ENCODE measurements at regions not wholly inside any gene's neighbourhood (a gene's known extent, or its start where the extent isn't known, plus 50 kb on each side); places are given as distances from the start of the nearest gene placed in this dataset.
A peak's percentile ranks its signal among the peaks of the same experiment; 100 is the strongest.

DNA sequence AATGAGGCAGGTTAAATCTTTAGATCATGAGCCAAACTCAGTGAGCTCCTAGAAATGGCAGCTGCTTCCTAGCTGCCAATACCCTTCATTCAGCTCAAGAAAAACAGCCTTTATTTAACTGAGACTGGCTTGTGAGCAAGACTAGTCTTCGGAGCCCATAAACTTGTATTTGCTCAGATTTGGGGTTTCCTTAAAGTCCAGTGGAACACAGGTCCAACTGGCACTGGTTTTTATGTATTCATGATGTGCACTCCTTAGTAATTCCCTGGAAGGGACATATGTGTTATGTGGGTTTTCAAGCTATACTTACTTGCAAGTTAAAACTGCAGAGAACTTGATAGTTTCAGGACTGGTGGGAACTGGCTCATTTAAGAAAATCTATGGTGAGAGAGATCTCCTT is 380.1 kb upstream of the TMEM132C start:
- DNase-seq (ENCODE audit: low read depth in 4 of 4, low spot score in 3 of 4): no peak

DNA sequence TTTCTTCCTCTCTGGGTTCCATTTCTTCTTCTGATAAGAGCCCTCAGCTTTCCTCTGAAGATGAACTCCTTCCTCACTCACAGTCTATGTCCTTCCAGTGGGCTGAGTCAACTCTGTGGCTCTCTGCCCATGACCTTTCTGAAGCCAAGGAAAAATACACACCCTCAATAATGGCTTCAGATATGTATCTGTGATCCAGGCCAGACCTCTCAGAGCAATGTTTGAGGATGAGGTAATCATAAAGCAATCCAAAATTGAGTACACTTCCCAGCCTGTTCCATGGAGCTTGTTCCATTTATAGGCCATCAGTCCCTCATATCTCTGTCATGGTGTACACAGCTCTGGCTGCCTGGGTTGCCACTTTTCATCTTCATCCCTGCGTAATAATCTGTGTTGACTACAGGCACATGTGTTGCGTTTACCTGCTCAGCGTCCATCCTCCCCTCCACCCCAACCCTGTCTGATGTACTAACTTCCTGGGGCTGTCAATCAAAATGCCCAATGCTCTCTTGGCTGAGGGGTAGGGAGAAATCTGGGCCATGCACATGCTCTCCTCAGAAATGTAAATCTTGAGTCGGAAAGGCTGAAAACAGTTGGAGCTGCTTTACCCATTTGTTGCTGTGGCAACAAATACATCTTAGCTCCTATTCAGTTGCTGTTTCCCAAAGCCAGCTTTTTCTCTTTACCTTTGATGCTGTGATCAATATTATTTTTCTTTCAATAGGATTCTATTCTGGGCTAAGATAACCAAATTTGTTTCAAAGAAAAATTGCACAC is 377.8 kb upstream of the TMEM132C start:
- DNase-seq (ENCODE audit: low read depth in 4 of 4, low spot score in 3 of 4): no peak

DNA sequence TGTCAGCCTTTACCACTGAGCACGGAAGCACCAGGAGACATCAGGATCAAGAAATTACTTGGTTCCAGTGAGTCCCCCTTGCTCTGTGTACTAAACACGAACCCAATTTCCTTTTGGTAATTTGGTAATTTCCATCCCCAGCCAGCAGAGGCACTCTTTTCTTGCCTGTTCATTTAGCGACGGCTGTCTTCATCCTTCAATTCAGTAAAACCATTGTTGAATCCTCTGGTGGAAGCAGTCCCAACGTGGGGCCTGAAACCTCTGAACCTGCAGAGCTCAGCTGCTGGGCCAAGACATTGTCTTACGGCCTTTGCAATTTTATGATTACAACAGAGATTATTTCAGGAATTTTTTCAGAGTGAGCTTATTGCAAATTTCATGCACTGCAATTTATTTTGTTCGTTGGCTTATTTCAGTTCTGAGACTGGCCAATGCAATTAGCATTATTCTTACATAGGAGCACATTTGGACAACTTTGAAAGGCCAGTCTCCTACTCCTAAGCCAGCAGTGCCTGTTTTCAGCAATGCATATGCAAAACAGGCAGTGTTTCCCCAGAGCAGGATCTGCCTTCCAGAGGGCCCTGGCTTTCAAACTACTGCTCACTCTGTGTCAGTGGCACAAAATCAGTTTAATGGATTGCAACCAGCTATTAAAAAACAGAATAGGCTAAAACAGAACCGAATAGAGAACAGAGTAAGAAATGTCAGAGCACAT is 372.9 kb upstream of the TMEM132C start:
- no peak for DNase-seq (ENCODE audit: low read depth in 4 of 4, low spot score in 3 of 4)

DNA sequence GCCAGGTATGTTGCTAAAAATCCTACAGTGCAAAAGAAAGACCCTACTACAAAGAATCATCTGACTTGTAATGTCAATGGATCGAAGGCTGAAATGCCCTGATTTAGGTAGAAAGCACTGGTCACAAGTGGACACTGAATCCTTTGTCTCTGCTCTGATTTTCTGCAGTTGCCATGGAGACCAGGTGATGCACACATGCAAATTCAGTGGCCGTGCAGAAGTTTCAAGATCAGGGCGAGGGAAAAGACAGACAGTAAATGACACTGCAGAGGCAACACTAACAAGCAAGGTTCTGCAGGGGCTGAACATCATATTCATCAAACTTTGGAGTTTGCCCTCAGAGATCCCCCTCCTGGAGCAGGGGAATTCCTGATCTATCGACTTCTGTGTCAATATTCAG is 370.3 kb upstream of the TMEM132C start:
- no peak for DNase-seq (ENCODE audit: low read depth in 4 of 4, low spot score in 3 of 4)

DNA sequence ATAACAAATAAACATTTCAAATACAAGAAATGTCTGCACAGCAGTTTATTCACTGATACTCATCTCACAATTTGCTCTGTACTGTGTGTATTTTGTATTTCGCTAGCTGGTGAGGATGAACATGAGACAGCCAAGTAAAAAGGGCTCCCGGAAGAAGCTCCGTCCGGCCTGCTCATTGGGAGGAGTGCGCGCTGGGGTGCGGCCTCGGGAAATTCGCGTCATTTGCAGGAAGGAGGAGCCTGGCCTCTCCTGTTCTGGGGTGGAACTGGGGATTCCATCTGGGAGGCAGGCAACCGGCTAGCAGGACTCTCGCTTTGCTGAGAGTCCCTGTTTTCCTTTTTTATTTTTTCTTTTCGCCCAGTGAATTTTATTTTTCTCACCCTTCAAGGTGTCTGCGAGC is 368.4 kb upstream of the TMEM132C start:
- no peak for DNase-seq (ENCODE audit: low read depth in 4 of 4, low spot score in 3 of 4)

DNA sequence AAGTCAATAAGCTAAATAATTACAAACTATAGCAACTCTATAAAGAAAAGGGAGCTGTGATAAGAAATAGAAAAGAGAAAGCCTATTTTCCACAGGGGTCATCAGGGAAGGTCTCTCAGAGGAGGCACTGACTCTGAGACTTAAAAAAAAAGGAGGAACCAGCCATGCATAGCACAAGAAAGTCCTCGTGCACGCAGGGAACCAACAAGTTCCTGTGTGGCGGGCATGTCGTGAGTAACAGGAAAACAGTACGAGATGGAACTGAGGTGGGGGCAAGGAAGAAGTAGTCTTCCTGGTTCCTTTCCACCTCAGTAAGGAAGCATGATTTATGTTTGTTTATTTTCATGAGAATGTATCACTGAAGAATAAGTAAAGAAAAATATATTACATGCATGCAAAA is 367.0 kb upstream of the TMEM132C start:
- no peak for DNase-seq (ENCODE audit: low read depth in 4 of 4, low spot score in 3 of 4)

DNA sequence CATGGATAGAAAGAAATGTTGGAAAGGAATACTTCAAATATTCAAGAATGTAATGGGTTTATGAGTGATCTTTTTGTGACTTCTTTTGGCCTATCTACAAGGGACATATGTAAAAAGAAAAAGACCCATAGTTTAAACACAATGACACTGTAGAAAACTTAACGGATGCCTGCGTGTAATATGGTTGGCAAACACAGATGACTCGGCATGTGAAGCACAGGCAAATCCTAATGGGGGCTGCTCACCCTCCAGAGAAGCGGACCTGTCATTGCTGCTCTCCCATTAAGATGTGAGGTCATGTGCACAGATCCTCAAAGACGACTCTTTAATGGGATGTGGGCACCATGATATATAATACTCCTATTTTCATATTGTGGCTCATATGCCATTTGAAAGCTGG is 366.6 kb upstream of the TMEM132C start:
- DNase-seq (ENCODE audit: low read depth in 4 of 4, low spot score in 3 of 4): no peak

DNA sequence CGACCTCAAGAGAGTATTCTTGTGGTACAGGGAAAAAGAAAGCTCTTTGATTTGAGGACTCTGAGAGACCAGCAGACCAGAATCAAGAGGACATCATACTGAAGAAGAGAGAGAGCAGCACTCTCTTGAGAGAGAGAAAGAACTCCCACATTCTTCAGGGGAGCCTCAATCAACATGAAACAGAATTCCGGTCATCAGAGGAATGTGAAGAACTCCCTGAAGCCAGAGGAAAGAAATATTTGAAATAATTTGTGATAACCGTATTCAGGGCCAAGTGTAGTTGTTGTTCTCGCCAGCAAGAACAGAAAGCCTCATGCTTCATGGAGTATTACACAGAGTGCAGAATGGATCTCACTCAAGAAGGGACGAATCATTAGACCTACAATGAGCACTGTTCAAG is 363.8 kb upstream of the TMEM132C start:
- no peak for DNase-seq (ENCODE audit: low read depth in 4 of 4, low spot score in 3 of 4)

DNA sequence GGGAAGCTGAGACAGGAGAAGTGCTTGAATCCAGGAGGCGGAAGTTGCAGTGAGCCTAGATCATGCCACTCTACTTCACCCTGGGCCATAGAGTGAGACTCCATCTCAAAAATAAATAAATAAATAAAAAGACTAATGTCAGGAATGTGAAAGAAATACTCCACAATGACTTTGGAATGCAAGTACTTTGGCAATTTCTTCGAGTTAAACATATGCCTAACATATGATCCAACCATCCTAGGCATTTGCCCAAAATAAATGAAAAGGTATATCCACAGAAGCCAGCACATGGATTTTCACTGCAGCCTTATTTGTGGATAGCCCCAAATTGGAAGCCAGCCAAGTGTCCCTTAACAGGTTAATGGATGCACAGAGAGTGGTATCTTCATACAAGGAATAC is 357.9 kb upstream of the TMEM132C start:
- DNase-seq (ENCODE audit: low read depth in 4 of 4, low spot score in 3 of 4): no peak

DNA sequence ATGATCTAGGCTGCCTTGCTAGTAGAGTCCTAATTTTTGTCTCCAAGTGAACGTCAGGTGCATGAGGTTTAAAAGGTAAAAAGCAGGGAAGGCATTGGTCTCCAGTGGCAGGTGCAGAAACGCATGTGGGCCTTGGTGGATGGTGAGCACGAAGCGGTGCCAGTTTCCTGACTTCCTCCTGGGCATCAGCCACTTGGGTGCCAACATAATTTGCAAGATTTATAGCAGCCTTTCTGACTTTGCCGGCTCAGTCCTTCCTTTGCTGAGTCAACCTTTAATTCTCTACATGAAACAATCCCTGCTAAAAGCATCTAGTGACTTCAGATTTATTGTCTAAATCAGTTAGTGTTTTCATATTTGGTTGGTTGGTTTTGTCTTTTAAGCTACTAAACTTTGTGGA is 355.7 kb upstream of the TMEM132C start:
- DNase-seq (ENCODE audit: low read depth in 4 of 4, low spot score in 3 of 4): no peak

DNA sequence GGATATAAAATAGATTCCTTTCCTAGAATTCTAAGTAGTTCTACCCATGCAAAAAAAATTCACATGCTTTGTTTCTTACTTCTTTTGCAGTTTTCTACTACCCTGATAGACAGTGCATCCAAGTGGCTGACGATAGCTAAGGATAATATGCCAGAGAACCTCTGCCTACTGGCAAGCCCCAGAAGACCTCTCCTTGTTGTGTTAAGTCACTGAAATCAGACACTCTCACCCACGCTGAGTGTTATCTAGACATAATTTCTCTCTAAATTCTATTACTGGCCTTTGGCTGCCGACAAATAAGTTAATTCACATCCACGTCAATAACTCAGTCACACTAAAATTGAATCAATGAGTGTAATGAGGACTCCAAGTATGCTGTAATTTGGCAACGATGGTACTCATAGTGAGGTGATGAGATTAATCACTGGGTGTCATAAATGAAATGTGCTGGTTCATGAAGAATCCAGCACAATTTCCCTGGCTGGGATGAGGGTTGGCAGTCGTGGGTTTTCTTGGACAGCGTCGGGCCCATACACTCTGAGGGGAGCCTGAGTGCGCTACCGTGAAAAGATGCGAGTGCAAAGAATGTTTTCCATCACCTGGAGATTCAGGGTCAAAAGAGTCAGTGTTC is 354.8 kb upstream of the TMEM132C start:
- DNase-seq (ENCODE audit: low read depth in 4 of 4, low spot score in 3 of 4): no peak

DNA sequence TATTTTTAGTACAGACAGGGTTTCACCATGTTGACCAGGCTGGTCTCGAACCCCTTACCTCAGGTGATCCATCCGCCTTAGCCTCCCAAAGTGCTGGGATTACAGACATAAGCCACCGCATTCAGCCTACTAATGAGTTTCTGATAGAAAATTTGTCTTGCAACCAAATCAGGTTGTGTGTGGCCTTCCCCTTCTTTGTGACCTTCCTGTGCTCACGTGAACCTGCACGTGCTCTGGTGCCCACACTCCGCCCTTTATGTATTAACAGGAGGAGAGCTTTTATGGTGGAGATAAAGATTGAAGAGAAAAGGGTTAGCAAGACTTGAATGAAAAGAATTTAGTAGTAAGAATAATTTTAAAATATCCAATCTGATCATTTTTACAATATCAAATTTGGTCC is 343.5 kb upstream of the TMEM132C start:
- no peak for DNase-seq (ENCODE audit: low read depth in 4 of 4, low spot score in 3 of 4)

DNA sequence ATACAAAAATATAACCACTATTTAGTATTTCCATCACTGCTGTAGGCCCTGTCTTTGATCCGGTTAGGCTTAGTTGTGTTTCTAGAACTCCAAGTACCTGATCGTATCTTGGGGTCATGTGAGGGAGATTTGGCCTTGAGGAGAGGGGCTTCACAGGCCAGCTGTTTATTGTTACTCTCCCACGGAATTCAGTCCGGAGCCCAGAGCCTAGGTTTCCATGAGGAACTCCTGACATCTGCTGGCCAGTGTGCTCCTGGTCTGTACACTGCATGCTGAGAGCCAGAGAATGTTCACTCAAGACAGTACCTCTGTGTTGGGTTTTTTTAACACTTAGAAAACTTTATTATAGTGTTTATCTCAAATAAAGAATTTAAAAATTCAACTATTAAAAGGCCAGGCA is 341.0 kb upstream of the TMEM132C start:
- peak in 3 of 4 donors; percentile 2 to 5 (median 5) for DNase-seq (ENCODE audit: low read depth in 4 of 4, low spot score in 3 of 4)

DNA sequence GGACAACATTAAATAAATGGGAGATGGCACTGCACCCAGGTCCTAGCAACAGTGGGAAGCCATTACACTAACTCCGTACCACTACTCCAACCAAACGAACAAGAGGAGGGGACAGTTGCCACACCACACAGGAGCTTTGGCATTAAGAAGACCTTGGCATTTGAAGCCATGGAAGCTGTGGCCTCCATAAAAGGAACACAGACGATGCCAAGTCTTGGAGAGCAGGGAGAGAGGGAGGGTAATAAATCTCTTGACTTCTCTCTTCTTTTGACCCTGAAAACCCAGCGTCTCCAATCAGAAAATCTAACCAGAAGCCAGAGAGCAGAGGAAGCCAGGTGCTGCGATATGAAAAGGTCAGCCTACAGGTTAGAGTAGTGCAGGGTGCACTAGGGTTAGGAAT is 338.8 kb upstream of the TMEM132C start:
- DNase-seq (ENCODE audit: low read depth in 4 of 4, low spot score in 3 of 4): no peak

DNA sequence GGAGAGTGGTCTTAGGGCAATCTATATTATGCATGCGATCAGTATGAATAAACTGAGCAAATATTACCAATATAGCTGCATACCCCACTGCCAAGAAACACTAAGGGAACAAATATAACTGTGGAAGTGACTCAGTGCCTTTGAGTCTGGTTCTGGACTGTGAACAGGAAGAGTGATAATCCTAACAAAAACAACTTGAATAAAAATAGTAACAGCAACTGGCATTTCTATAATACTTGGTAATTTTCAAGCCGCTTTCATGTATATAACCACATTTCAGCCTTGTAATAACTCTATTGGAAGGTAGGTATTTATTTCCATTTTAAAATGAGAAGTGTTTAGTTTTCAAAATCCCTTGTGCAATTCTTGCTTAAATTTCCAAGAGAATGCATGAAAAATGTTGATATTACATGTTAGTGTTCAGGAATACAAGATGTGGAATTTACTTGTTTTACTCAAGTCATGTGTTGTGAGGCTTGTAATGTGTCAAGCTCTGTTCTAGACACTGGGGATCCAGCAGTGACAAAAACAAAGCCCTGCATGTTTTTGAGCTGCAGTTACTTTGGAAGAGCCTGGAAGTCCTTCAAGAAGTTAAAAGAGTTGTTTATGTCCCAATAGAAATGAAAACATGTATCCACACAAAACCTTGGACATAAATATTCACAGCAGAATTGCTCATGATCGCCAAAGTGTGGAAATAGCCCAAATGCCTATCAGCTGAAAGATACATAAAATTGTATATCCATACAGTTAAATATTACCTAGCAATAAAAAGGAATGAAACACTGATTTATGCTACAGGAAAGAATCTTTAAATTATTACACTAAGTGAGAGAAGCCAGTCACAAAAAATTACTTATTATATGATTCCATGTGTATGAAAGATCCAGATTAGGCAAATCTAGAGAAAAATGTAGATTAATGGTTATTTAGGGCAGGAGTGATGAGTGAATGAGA is 338.1 kb upstream of the TMEM132C start:
- DNase-seq (ENCODE audit: low read depth in 4 of 4, low spot score in 3 of 4): no peak

DNA sequence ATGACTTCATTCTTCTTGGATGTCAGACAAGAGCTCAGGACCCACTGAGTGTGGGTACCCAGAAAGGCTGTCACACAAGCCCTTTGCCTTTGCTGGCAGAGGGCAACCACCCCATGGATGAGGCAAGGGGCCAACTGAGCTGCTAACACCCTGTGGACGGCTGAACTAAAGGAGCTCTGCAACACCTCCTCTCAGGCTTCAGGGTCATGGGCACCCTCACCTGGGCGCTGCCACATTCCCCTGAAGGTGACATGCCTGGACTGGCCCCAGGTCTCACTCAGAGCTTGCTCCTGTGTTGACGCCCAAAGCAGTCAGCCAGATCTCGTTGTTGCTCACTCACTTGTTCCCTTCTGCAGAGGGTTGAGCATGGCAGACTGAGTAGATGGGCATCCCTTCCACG is 336.8 kb upstream of the TMEM132C start:
- DNase-seq (ENCODE audit: low read depth in 4 of 4, low spot score in 3 of 4): no peak

DNA sequence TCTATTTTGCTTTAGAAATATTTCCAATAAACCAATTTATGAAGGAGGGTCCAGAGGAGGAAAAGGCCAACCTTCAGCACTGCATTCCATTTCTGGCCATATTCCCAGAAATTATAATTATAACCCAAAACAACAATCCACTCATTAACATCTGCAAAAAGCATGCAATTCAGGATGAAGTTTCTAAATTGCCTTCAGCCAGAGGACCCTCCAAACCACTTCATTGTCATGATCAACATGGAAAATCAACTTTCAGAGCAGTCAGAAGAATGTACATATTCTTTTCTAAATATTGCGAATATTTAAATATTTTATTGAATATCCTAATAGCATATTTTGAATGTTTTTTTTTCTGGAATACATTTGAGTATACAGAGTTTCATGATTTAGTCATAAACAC is 332.6 kb upstream of the TMEM132C start:
- no peak for DNase-seq (ENCODE audit: low read depth in 4 of 4, low spot score in 3 of 4)

DNA sequence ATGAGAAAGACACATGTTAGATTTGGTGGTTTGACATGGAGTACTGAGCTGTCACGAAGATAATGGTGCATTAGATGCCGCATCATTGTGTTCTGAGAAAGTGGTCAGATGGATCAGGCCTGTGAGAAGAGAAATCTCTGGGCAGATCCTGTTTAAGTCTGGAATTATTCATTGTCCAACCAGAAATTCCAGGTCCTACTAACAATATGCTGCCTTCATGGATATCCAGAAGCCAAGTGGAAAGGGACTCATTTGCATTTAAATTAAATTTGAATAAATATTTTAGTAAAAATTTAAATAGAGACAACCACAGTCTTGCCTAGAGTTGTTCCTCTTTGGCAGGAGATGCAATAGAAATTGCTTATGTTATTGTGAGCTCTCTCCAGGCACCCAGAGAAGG is 330.5 kb upstream of the TMEM132C start:
- DNase-seq (ENCODE audit: low read depth in 4 of 4, low spot score in 3 of 4): no peak

DNA sequence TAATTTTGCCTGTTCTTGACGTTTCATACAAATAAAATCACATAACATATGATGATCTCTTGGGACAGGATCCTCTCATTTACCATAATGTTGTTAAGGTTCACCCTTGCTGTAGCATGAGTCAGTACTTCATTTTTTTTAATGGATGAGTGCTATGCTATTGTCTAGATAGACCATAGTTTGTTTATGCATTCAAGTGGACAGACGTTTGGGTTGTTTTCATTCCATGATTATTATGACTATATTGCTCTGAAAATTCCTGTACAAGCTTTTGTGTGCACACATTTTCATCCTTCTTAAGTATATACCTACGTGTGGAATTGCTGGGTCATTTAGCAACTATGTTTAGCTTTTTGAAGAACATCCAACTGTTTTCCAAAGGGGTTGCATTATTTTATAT is 325.6 kb upstream of the TMEM132C start:
- DNase-seq (ENCODE audit: low read depth in 4 of 4, low spot score in 3 of 4): no peak

DNA sequence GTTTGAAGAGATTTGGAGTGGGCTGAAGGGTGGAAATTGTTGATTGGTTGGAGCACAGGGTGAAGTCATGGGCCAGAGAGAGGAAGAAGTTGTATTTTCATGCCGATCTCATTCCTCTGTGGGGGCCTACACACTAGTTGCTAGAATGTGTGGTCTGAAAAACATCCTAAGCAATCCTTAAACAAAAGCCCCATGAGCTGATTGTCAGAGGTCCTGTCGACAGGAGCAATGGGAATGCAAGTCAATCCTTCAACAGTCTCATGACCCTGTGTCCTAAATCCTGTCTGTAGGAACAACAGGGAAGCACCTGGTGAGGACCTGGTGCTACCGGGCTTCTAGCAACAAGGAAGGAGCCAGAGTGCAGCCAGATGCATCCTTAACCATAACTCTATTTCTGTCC is 324.0 kb upstream of the TMEM132C start:
- no peak for DNase-seq (ENCODE audit: low read depth in 4 of 4, low spot score in 3 of 4)

All from right renal pelvis (tissue), 4 donors.